ENCODE measurements at regions not wholly inside any gene's neighbourhood (a gene's known extent, or its start where the extent isn't known, plus 50 kb on each side); places are given as distances from the start of the nearest gene placed in this dataset.
"Not testable (repeated sequence)": the region's sequence is repeated elsewhere in the genome, so short reads cannot be mapped to it uniquely, and the experiment has no call there.

DNA sequence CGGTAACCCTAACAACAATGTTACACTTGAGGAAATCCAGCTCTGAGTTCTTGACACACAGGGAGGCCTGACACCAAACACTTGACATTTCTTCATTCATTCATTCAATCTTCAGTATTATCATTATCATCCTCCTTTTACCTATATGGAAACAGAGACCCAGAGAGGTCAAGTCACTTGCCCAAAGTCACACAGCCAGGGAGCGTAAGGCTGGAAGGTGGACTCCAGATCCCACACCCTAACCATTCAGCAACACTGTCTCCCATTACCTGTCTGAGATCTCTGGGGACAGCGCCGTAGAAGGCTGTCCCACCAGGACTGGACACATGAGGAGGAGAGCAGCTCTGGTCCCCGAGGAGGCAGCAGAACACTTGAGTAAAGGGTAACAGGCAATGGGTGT lies 101.4 kb downstream of the SYF2 start:
- no peak for DNase-seq

- DNase-seq, result no peak
These were observed 102.9 kb downstream of the SYF2 start for GRCh38 chr1:25129380-25129779.

DNA sequence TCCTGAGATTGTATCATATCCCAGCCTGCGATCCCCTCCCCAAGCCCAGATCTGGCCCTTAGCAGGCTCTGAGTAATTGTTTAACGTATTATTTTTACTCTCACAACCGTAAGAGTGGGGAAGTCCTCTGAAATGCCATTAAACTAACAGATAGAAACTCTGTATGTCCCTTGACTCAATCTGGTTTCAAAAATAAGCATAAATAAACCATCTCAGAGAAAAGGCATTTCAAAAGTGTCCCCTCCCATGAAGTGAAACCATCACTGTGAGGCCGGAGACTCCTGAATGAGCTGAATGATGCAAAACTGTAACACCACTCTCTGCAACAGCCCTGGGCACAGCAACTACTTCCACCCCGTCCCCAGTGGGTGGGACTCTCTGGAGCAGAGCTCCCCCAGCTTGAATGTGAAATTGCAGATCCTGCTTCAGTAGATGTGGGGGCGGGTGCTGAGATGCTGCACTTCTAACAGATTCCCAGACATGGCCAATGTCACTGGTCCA lies 104.1 kb downstream of the SYF2 start:
- DNase-seq, result no peak

DNA sequence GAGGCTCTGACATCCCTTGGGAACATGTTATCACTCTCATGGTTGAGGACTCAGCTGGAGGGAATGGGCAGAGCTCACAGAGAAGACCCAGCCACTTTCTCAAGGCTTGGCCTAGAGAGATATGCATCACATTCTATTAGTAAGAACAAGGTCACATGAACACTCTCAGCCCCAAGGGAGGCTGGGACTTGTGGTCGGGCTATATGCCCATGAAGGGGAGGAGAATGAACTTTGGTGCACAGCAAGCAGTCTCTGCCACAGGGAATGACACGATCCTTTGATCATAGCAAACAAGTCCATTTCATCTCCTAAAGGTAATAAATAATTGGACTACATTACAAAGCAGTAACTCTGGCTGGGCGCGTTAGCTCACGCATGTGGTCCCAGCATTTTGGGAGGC lies 105.7 kb downstream of the SYF2 start:
- no peak for DNase-seq

DNA sequence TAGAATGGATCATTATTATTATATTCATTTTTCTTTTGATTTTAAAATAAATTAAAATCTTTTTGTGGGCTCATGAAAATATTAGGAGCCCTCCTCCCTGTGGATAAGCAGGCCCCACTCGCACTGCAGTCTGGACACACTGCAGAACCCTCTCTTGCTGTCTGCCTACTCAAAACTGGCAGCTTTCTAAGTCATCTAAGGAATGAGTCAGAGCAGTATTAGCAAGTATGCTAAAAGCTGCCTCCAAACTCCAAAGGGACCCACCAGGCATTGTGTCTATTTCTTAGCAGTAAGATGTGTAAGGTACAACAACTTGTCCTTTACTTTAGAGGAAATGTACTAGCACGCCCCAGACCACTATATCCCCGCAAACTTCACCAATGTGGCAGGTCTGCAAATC lies 108.8 kb downstream of the SYF2 start:
- peak in 1 of 2 experiments; percentile 16 for DNase-seq

DNA sequence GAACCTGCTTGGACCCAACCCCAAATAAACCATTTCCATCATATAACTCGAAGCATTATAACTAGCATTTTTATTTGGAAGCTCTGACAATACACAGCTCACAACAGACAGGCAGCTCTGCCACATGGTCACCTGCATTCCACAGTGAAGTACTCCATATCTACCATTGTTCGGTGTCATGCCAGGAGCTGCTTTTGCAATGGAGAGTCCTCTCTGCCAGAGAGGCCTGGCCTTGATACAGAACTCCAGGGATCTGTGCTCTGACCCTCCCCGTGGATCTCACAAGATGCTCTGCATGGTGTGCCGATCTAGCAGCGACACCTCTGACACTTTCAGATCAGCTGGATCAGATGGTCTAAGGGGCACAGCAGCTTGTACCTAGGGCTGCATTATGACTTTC lies 109.6 kb downstream of the SYF2 start:
- no peak for DNase-seq

- peak; percentile 15 to 23 for DNase-seq
These were observed 112.0 kb downstream of the SYF2 start for GRCh38 chr1:25120281-25120680.

GRCh38 chr1:25118546-25118945 lies 113.8 kb downstream of the SYF2 start:
- DNase-seq, result peak; percentile 34 to 43

- DNase-seq, result peak; percentile 34 to 49
These were observed 115.0 kb downstream of the SYF2 start for GRCh38 chr1:25117233-25117823.

DNA sequence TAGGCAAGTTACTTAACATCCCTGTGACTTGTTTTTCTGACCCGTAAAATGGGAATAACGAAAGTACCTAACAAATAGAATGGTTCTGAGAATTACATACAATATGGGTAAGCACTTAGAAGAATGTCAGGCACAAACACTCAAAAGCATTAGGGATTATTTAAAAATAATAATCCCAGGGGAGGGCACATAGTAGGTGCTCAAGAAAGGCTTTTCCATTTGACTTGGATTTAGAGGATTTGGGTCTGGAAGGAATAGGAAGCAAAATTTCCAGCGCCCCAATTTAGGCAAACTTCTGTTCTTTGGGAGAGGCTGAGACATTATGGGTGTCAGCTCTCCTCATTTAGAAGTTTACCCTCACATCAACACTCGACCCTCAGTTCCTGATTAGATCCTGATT lies 115.5 kb downstream of the SYF2 start:
- DNase-seq, result no peak

- DNase-seq, result not testable (repeated sequence)
These were observed 116.2 kb downstream of the SYF2 start for GRCh38 chr1:25116117-25116516.

DNA sequence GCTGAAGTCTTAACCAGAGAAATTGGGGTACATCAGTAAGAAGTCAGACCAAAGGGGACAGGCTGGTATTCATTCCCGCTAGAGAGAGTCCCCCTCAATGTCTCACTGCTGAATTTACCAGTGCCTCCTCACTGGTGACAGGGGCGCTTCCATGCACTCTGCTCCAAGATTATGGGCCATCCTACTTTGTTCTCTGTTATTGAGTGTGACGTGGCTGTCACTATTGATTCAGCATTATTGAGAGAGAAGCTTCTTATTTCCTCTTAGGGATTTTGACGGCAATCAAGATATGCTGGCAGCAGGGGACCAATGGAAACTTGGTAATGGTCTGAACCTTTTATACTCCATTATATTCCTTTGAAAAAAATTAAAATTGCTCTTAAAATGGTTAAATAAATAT lies 118.6 kb downstream of the SYF2 start:
- no peak for DNase-seq

DNA sequence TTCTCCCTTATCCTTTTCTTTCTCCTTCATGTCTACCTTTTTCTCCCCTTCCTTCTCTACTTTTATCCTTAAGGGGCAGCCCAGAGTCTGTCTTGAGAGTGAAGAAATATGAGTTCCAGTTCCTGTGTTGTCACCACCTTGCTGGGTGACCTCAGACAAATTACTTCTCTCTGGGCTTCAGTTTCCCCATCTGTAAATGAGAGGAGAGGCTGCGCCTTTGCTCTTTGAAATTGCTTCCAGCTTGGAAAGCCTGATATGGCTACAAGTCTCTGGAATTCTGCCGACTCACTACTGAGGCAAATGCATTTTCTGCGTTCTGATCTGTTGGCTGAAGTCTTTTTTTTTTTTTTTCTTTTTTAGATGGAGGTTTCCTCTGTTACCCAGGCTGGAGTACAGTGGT lies 119.2 kb downstream of the SYF2 start:
- no peak for DNase-seq

- no peak for DNase-seq
These were observed 119.9 kb downstream of the SYF2 start for GRCh38 chr1:25112400-25112799.

GRCh38 chr1:25111706-25112105 lies 120.6 kb downstream of the SYF2 start:
- no peak for DNase-seq

GRCh38 chr1:25110485-25110884 lies 121.8 kb downstream of the SYF2 start:
- no peak for DNase-seq

DNA sequence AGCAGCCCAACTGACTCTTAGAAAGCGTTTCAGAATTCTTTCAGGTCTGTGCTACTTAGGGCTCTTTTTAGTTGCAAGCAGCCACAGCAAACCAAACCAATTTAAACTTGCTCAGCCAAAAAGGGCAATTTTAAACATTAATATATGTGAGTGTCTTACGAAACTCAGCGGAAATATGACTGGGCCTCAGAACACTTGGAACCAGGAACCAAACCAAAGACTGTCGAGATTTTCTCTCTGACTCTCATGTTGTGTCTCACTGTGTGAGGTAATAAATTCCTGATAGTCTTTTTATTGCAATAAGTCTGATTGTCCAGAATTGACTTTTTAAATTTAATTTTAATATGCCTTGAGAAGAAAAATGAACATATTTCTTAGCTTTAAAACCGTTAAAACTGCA lies 122.3 kb downstream of the SYF2 start:
- DNase-seq, result no peak

DNA sequence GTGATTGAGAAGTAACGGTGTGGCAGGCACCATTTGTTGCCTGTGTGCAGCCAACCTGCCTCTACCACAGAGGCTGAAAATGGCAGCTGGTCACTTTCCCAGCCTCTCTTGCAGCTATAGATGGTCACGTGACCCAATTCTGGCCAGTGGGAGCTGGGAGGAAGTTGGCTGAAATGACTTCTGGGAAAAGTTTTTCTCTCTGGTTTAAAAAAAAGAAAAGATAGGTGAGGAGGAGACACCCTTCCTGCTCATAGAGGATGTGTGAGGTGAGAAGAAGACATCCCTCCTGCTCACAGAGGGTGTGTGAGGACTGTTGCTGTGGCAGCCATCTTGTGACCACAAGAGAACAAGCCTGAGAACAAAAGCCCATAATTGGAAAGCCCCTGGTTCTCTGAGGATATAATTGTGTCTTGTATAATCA lies 122.8 kb downstream of the SYF2 start:
- no peak for DNase-seq

GRCh38 chr1:25107643-25108010 lies 124.7 kb downstream of the SYF2 start:
- no peak for DNase-seq

- no peak for DNase-seq
These were observed 125.2 kb downstream of the SYF2 start for GRCh38 chr1:25106976-25107642.

GRCh38 chr1:25106352-25106751 lies 126.0 kb downstream of the SYF2 start:
- DNase-seq, result peak; percentile 13 to 34

GRCh38 chr1:25105836-25106235 lies 126.5 kb downstream of the SYF2 start:
- DNase-seq, result no peak

DNA sequence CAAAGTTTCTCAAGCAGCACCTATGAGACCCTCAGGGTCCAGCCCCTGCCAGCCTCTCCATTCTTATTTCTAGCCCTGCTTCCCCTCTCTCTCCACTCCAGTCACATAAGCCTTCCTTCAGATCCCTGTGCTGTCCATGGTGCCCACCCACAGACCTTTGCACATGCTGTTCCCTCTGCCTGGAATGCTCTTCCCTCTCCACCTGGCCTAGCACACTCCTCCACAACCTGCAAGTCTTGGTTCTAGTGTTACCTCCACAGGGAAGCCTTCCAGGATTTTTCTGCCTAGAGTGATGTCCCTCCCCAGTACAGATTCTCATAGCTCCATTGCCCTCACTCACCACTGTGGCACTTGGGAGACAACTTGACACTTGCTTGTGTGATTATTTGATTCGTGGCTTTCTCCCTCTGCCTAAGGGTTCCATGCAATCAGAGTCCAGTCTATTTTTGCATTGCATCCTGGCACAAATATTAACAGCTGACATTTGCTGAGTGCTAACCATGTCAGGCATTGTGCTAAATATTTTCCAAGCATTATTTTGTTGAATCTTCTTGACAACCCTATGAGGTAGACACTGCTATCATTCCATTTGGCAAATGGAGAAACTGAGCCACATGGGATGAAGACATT lies 127.3 kb downstream of the SYF2 start:
- DNase-seq, result no peak

GRCh38 chr1:25103164-25103795 lies 129.0 kb downstream of the SYF2 start:
- DNase-seq, result no peak
